H9 (cell line): ENCODE measurements at regions not wholly inside any gene's neighbourhood (a gene's known extent, or its start where the extent isn't known, plus 50 kb on each side); places are given as distances from the start of the nearest gene placed in this dataset.

Experiments used
- DNase-seq: peaks from one replicate; pipeline ENCODE4 v3.0.0-alpha.2; 2017
- H2AFZ ChIP-seq: one replicate; pipeline ENCODE4 v1.6.1; 2013; ENCODE audit warnings: mild to moderate bottlenecking, low read length, control low read depth, moderate library complexity
- H2AK5ac ChIP-seq: 2 replicates; pipeline ENCODE4 v1.6.1; 2013; ENCODE audit warnings: low read length, control low read depth, mixed read lengths; ENCODE audit not compliant: insufficient read length
- H2BK120ac ChIP-seq: one replicate; pipeline ENCODE4 v1.6.1; 2013; ENCODE audit warnings: low read depth, mild to moderate bottlenecking, low read length, control low read depth, inconsistent platforms; ENCODE audit not compliant: poor library complexity, severe bottlenecking
- H2BK12ac ChIP-seq: 2 replicates; pipeline ENCODE4 v1.6.1; 2013; ENCODE audit warnings: low read length, control low read depth, mixed read lengths, low read depth; ENCODE audit not compliant: insufficient read length
- H2BK15ac ChIP-seq: 2 replicates; pipeline ENCODE4 v1.6.1; 2013; ENCODE audit warnings: low read depth, low read length, control low read depth
- H2BK20ac ChIP-seq: one replicate; pipeline ENCODE4 v1.6.1; 2013; ENCODE audit warnings: low read depth, mild to moderate bottlenecking, low read length, control low read depth, inconsistent platforms; ENCODE audit not compliant: poor library complexity, severe bottlenecking
- H2BK5ac ChIP-seq: 2 replicates; pipeline ENCODE4 v1.6.1; 2013; ENCODE audit warnings: low read length, control low read depth, mixed read lengths; ENCODE audit not compliant: insufficient read length
- H3K14ac ChIP-seq: 2 replicates; pipeline ENCODE4 v1.6.1; 2013; ENCODE audit warnings: low read length, control low read depth; ENCODE audit not compliant: insufficient read depth
- H3K18ac ChIP-seq: 2 replicates; pipeline ENCODE4 v1.6.1; 2013; ENCODE audit warnings: low read depth, mild to moderate bottlenecking, mixed read lengths, low read length, control low read depth; ENCODE audit not compliant: insufficient read length
- H3K23ac ChIP-seq: 2 replicates; pipeline ENCODE4 v1.6.1; 2013; ENCODE audit warnings: low read length, control low read depth, mixed read lengths, low read depth; ENCODE audit not compliant: insufficient read length
- H3K23me2 ChIP-seq: 2 replicates; pipeline ENCODE4 v1.6.1; 2013; ENCODE audit warnings: low read depth, mild to moderate bottlenecking, mixed read lengths, low read length, control low read depth; ENCODE audit not compliant: insufficient read length, poor library complexity, severe bottlenecking
- H3K27ac ChIP-seq: 2 replicates; pipeline ENCODE4 v1.5.1; 2013; ENCODE audit warnings: low read length, control low read depth, mixed read lengths, low read depth; ENCODE audit not compliant: insufficient read length
- H3K27me3 ChIP-seq: 2 replicates; pipeline ENCODE4 v1.6.1; 2013; ENCODE audit warnings: low read length, control low read depth, inconsistent platforms; ENCODE audit not compliant: insufficient read depth
- H3K4ac ChIP-seq: 2 replicates; pipeline ENCODE4 v1.6.1; 2013; ENCODE audit warnings: low read depth, mild to moderate bottlenecking, control low read depth, inconsistent platforms, low read length, moderate library complexity
- H3K4me1 ChIP-seq: 2 replicates; pipeline ENCODE4 v1.6.1; 2013; ENCODE audit warnings: low read length, control low read depth, inconsistent platforms; ENCODE audit not compliant: insufficient read depth
- H3K4me2 ChIP-seq: 2 replicates; pipeline ENCODE4 v1.6.1; 2013; ENCODE audit warnings: low read length, control low read depth, mixed read lengths; ENCODE audit not compliant: insufficient read length, insufficient read depth
- H3K56ac ChIP-seq: 2 replicates; pipeline ENCODE4 v1.6.1; 2013; ENCODE audit warnings: low read depth, mild to moderate bottlenecking, mixed read lengths, low read length, control low read depth; ENCODE audit not compliant: insufficient read length
- H3K79me1 ChIP-seq: 2 replicates; pipeline ENCODE4 v1.6.1; 2013; ENCODE audit warnings: low read depth, mild to moderate bottlenecking, moderate library complexity, low read length, control low read depth, inconsistent platforms; ENCODE audit not compliant: insufficient read depth, poor library complexity, severe bottlenecking
- H3K79me2 ChIP-seq: 2 replicates; pipeline ENCODE4 v1.6.1; 2013; ENCODE audit warnings: low read length, control low read depth, inconsistent platforms; ENCODE audit not compliant: insufficient read depth
- H3K9ac ChIP-seq: 2 replicates; pipeline ENCODE4 v1.6.1; 2013; ENCODE audit warnings: low read length, control low read depth, mixed read lengths; ENCODE audit not compliant: insufficient read length; ENCODE audit errors: extremely low read depth
- H3K9me3 ChIP-seq: one replicate; pipeline ENCODE4 v1.6.1; 2013; ENCODE audit warnings: low read depth, low read length, inconsistent platforms; ENCODE audit not compliant: control insufficient read depth
- H3T11ph ChIP-seq: one replicate; pipeline ENCODE4 v1.6.1; 2013; ENCODE audit warnings: mild to moderate bottlenecking, low read length, control low read depth, inconsistent platforms
- H4K20me1 ChIP-seq: one replicate; pipeline ENCODE4 v1.6.1; 2013; ENCODE audit not compliant: control insufficient read depth, insufficient read length, insufficient read depth
- H4K5ac ChIP-seq: 2 replicates; pipeline ENCODE4 v1.6.1; 2013; ENCODE audit warnings: low read depth, mild to moderate bottlenecking, mixed read lengths, low read length, control low read depth; ENCODE audit not compliant: insufficient read length
- H4K8ac ChIP-seq: replicated peaks from 2 replicates; pipeline ENCODE4 v1.6.1; 2013; ENCODE audit warnings: low read length, control low read depth, mixed read lengths, low read depth; ENCODE audit not compliant: insufficient read length
- H4K91ac ChIP-seq: 2 replicates; pipeline ENCODE4 v1.6.1; 2013; ENCODE audit warnings: low read depth, mild to moderate bottlenecking, moderate library complexity, mixed read lengths, low read length, control low read depth; ENCODE audit not compliant: insufficient read length
- H3K27ac Mint-ChIP-seq, 3 experiments: 2 replicates in 2 of 3; 3 replicates in 1 of 3; pipeline ENCODE4 v1.8.0; 2020 to 2021; ENCODE audit warnings: mixed read lengths in 3 of 3, mild to moderate bottlenecking in 1 of 3, moderate library complexity in 1 of 3
- H3K27me3 Mint-ChIP-seq: 2 replicates; pipeline ENCODE4 v1.8.0; 2021; ENCODE audit warnings: low read depth, mild to moderate bottlenecking, moderate library complexity, mixed read lengths
- H3K36me3 Mint-ChIP-seq, 3 experiments: 2 replicates in 2 of 3; 3 replicates in 1 of 3; pipeline ENCODE4 v1.8.0; 2020 to 2021; ENCODE audit warnings: low read depth in 3 of 3, mixed read lengths in 3 of 3; ENCODE audit not compliant: insufficient read depth in 1 of 3
- H3K4me1 Mint-ChIP-seq, 2 experiments: 2 replicates each; pipeline ENCODE4 v1.8.0; 2020; ENCODE audit warnings: mixed read lengths in 2 of 2
- H3K4me3 Mint-ChIP-seq, 2 experiments: 2 replicates in 1 of 2; 3 replicates in 1 of 2; pipeline ENCODE4 v1.8.0; 2020 to 2021; ENCODE audit warnings: mild to moderate bottlenecking in 2 of 2, mixed read lengths in 2 of 2, moderate library complexity in 1 of 2
- H3K9me3 Mint-ChIP-seq, 2 experiments: 2 replicates in 1 of 2; 3 replicates in 1 of 2; pipeline ENCODE4 v1.8.0; 2020; ENCODE audit warnings: mild to moderate bottlenecking in 2 of 2, mixed read lengths in 2 of 2, moderate library complexity in 1 of 2
- TF ChIP-seq, protein P1 (sequence below): fragments of 200-600 bp; sonication (generic); conservative IDR thresholded peaks from 3 replicates; pipeline ENCODE4 v1.8.0; 2021; ENCODE audit warnings: antibody characterized with exemption, mild to moderate bottlenecking

DNA sequence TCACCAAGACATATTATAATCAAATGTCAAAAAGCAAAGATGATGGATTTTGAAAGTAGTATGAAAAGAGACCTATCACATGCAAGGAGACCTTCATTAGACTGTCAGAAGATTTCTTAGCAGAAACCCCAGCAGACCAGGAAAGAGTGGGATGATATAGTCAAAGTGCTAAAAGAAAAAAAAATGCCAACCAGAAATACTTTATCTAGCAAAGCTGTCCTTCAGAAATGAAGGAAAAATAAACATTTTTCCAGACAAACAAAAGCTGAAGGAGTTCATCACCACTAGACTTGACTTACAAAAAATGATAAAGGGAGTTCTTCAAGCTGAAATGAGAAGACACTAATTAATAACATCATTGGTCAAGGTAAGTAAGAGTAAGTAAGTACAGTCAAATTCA lies 251.2 kb upstream of the SASH1 start:
- H3T11ph ChIP-seq = no peak overlapping the region
- H3K18ac ChIP-seq = no peak overlapping the region
- H3K79me1 ChIP-seq = no peaks in the 10 kb centered on the region
- TF ChIP-seq, protein P1, sequence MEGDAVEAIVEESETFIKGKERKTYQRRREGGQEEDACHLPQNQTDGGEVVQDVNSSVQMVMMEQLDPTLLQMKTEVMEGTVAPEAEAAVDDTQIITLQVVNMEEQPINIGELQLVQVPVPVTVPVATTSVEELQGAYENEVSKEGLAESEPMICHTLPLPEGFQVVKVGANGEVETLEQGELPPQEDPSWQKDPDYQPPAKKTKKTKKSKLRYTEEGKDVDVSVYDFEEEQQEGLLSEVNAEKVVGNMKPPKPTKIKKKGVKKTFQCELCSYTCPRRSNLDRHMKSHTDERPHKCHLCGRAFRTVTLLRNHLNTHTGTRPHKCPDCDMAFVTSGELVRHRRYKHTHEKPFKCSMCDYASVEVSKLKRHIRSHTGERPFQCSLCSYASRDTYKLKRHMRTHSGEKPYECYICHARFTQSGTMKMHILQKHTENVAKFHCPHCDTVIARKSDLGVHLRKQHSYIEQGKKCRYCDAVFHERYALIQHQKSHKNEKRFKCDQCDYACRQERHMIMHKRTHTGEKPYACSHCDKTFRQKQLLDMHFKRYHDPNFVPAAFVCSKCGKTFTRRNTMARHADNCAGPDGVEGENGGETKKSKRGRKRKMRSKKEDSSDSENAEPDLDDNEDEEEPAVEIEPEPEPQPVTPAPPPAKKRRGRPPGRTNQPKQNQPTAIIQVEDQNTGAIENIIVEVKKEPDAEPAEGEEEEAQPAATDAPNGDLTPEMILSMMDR = no peak
- no peak overlapping the region for H2AFZ ChIP-seq
- no peak overlapping the region for H4K5ac ChIP-seq
- no peak overlapping the region for H3K4me2 ChIP-seq
- no peak overlapping the region for H2BK12ac ChIP-seq
- no peaks in the 10 kb centered on the region for H3K79me2 ChIP-seq
- no peak overlapping the region for H2BK15ac ChIP-seq
- Mint-ChIP-seq H3K4me1 (no peaks in the 10 kb centered on the region), H3K36me3 (peaks cover 0 to 5% (median 3%) of the 10 kb centered on the region in 3 experiments; a peak in 2 of 7 replicates), H3K27ac (no peak overlapping the region), H3K9me3 (peaks cover 8 to 9% of the 10 kb centered on the region in 2 experiments; a peak in 4 of 5 replicates), H3K27me3 (peaks cover 1% of the 10 kb centered on the region), H3K4me3 (no peak overlapping the region)
- H3K9ac ChIP-seq = no peak overlapping the region
- no peak overlapping the region for H2BK120ac ChIP-seq
- no peaks in the 10 kb centered on the region for H3K9me3 ChIP-seq
- no peaks in the 10 kb centered on the region for H3K23me2 ChIP-seq
- no peak overlapping the region for H3K23ac ChIP-seq
- H3K56ac ChIP-seq = no peak overlapping the region
- DNase-seq = no peak
- no peaks in the 10 kb centered on the region for H3K4me1 ChIP-seq
- H2AK5ac ChIP-seq = no peak overlapping the region
- H3K4ac ChIP-seq = no peak overlapping the region
- no peaks in the 10 kb centered on the region for H4K20me1 ChIP-seq
- no peak overlapping the region for H3K27ac ChIP-seq
- no peak overlapping the region for H4K8ac ChIP-seq
- H3K27me3 ChIP-seq = no peaks in the 10 kb centered on the region
- H2BK20ac ChIP-seq = no peak overlapping the region
- no peak overlapping the region for H2BK5ac ChIP-seq
- no peak overlapping the region for H4K91ac ChIP-seq
- no peak overlapping the region for H3K14ac ChIP-seq
